T-helper 17 cell (primary cell): ENCODE measurements at regions not wholly inside any gene's neighbourhood (a gene's known extent, or its start where the extent isn't known, plus 50 kb on each side); places are given as distances from the start of the nearest gene placed in this dataset.
"Not testable (repeated sequence)": the region's sequence is repeated elsewhere in the genome, so short reads cannot be mapped to it uniquely, and the experiment has no call there.

Experiments
- ATAC-seq: fragments of 150-1000 bp; cut with Tn5 transposase; 2 replicates; pipeline ENCODE4 v1.10.0; 2021; ENCODE audit warnings: mild to moderate bottlenecking, moderate library complexity
- DNase-seq, 3 donors: peaks; one replicate each; pipeline versions ENCODE4 v3.0.0 to v3.0.0-alpha.2; 2020 to 2021
- H3K9me3 ChIP-seq: one replicate; pipeline ENCODE4 v1.7.0; 2013; ENCODE audit warnings: low read length, mild to moderate bottlenecking; ENCODE audit not compliant: control insufficient read depth, poor library complexity, severe bottlenecking
- H3K27ac Mint-ChIP-seq: one replicate; pipeline ENCODE4 v1.8.0; 2022; ENCODE audit warnings: mild to moderate bottlenecking, moderate library complexity, mixed read lengths
- H3K27me3 Mint-ChIP-seq: one replicate; pipeline ENCODE4 v1.8.0; 2022; ENCODE audit warnings: mixed read lengths
- H3K36me3 Mint-ChIP-seq: one replicate; pipeline ENCODE4 v1.8.0; 2022; ENCODE audit warnings: low read depth, mixed read lengths
- H3K4me1 Mint-ChIP-seq: one replicate; pipeline ENCODE4 v1.8.0; 2022; ENCODE audit warnings: mild to moderate bottlenecking, mixed read lengths
- H3K4me3 Mint-ChIP-seq: one replicate; pipeline ENCODE4 v1.8.0; 2022; ENCODE audit warnings: mild to moderate bottlenecking, moderate library complexity, mixed read lengths

DNA sequence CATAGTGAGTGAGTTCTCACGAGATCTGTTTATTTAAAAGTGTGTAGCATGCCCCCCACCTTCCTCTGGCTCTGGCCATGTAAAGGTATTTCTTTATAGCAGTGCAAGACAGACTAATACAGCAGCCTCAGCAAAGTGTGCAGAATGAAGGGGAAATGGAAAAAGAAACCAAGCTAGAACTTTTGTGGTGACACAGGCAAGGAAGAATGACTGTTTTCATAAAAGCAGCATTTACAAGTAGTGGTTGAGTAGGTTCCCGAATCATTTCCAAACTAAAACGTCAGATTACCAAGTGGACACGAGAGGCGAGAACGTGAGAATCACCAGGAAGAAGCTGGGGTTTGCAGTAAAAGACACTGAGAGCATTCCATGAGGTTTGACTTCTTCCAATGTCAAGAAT is 100.2 kb upstream of the AKAP13 start:
- peaks cover 7% of the 10 kb centered on the region for H3K4me1 Mint-ChIP-seq
- H3K36me3 Mint-ChIP-seq = peaks cover 2% of the 10 kb centered on the region
- ATAC-seq (no peak), DNase-seq (no peak)
- peaks cover 12% of the 10 kb centered on the region for H3K27me3 Mint-ChIP-seq
- H3K27ac Mint-ChIP-seq = no peak overlapping the region
- H3K4me3 Mint-ChIP-seq = no peak overlapping the region
- no peaks in the 10 kb centered on the region for H3K9me3 ChIP-seq

DNA sequence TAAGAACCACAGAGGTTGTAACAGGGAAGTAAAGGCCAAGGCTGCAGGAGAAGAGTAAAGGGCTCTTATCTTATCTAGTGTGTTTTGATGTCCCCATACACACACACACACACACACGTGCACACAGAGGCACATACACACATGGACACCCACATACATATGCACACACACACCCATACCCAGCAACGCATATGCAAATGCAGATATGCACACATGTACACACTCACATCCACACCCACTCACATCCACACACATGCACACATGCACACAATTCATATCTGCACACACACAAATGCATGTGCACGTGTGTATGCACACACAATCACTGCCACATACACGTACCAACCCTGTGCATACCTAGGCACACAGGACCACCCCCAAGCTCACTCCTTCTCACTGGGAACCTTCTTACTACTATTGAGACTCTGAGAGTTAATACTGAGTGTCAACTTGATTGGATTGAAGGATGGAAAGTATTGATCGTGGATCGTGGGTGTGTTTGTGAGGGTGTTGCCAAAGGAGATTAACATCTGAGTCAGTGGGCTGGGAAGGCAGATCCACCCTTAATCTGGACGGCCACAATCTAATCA is 99.0 kb upstream of the AKAP13 start:
- ATAC-seq (no peak), DNase-seq (no peak)
- Mint-ChIP-seq H3K4me3 (no peak overlapping the region), H3K36me3 (peaks cover 2% of the 10 kb centered on the region), H3K4me1 (peaks cover 7% of the 10 kb centered on the region), H3K27ac (no peak overlapping the region), H3K27me3 (peaks cover 12% of the 10 kb centered on the region)
- no peaks in the 10 kb centered on the region for H3K9me3 ChIP-seq

DNA sequence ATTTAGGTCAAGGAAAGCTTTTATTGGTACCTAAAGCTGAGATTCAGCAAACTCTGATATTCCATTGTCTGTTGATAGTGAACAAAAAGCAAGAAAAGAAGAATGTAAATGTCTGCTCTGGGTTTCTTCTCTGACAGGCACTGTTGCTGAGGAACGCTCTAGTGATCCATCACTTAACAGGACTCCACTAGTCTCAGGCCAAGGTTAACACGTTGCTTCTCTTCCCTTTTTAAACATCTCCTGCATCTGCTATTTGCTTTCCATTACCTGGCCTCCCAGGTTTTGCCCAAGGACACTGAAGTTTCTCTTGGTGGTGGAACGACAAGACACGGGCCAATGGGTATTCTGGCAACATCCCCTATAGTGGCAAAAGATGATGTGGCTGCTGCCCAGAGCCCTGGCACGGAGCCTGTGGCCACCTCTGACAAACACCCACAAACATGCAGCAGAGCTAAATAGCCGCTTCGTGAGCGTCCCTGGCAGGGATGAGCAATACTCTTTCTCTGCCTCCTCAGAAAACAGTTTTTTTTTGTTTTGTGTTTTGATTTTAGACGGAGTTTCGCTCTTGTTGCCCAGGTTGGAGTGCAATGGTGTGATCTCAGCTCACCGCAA is 97.8 kb upstream of the AKAP13 start:
- Mint-ChIP-seq H3K4me3 (no peak overlapping the region), H3K27ac (peak overlapping the region; percentile 14)
- ATAC-seq = no peak

GRCh38 chr15:85283815-85284214 is 96.6 kb upstream of the AKAP13 start:
- H3K4me1 Mint-ChIP-seq, ATAC-seq, H3K36me3 Mint-ChIP-seq: not testable (repeated sequence)

More for the DNA sequence above, 97.8 kb upstream of the AKAP13 start:
- no peaks in the 10 kb centered on the region for H3K9me3 ChIP-seq
- H3K4me1 Mint-ChIP-seq = peaks cover 7% of the 10 kb centered on the region
- peaks cover 15% of the 10 kb centered on the region for H3K27me3 Mint-ChIP-seq
- peaks cover 2% of the 10 kb centered on the region for H3K36me3 Mint-ChIP-seq
- DNase-seq = no peak

DNA sequence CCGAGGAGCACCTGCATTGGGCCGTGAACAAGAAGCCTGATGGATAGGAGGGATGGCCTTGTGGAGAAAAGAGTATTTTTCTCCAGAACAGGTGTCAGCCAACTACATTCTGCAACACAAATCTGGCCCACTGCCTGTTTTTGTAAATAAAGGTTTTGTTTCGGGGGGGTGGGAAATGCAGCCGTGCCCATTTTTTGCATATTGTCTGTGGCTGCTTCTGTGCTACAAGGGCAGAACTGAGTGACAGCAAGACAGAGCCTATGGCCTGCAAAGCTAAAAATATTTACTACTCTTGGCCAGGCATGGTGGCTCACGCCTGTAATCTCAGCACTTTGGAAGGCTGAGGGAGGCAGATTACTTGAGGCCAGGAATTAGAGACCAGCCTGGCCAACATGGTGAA is 95.9 kb upstream of the AKAP13 start:
- H3K4me3 Mint-ChIP-seq = no peak overlapping the region
- H3K27me3 Mint-ChIP-seq = peaks cover 17% of the 10 kb centered on the region

More at GRCh38 chr15:85283815-85284214, 96.6 kb upstream of the AKAP13 start:
- H3K9me3 ChIP-seq, H3K4me3 Mint-ChIP-seq, H3K27ac Mint-ChIP-seq, DNase-seq: not testable (repeated sequence)
- H3K27me3 Mint-ChIP-seq = peaks cover 12% of the 10 kb centered on the region

DNA sequence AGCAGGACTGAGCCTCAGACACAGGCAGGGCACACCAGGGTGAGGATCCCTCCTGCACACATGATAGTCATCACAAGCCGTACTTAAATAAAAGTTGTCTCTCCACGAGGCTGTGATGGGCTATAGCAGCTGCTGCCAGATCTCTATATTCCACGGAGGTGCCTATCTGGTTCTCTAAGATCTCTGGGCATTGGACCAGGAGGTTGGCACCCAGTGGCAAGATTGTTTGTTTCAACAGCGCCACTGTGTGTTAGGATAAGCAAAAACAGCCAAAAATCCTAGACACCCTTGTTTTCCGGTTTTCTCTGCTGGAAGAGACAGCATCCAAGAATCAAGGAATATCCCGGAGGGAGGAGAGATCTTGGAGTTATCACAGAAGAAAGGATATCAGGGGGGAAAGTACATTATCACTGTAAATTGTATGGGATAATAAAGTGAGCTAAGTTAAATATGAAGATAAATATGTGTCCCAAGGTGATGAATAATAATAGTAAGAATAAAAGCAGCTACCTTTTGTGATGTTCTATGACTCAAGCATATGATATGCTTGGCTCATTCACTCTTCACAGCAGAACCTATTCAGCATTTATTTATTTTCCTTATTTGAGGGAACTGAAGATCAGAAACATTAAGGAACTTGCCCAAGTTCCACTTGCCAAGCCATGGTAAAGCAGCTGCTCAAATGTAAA is 90.6 kb upstream of the AKAP13 start:
- H3K9me3 ChIP-seq = no peaks in the 10 kb centered on the region
- peaks cover 7% of the 10 kb centered on the region for H3K4me1 Mint-ChIP-seq
- ATAC-seq (peak; percentile 49), DNase-seq (no peak)
- H3K27me3 Mint-ChIP-seq = peaks cover 34% of the 10 kb centered on the region
- H3K27ac Mint-ChIP-seq = no peak overlapping the region
- H3K36me3 Mint-ChIP-seq = peaks cover 2% of the 10 kb centered on the region
- no peak overlapping the region for H3K4me3 Mint-ChIP-seq

More for the DNA sequence above, 95.9 kb upstream of the AKAP13 start:
- no peak for DNase-seq
- Mint-ChIP-seq H3K36me3 (peaks cover 2% of the 10 kb centered on the region), H3K4me1 (peaks cover 7% of the 10 kb centered on the region), H3K27ac (no peak overlapping the region)
- ATAC-seq = no peak
- no peaks in the 10 kb centered on the region for H3K9me3 ChIP-seq

- peaks cover 20% of the 10 kb centered on the region for H3K4me1 Mint-ChIP-seq
- H3K4me3 Mint-ChIP-seq, H3K36me3 Mint-ChIP-seq, ATAC-seq, DNase-seq, H3K27ac Mint-ChIP-seq, H3K9me3 ChIP-seq: not testable (repeated sequence)
- H3K27me3 Mint-ChIP-seq = peaks cover 28% of the 10 kb centered on the region
These were observed 87.8 kb upstream of the AKAP13 start for GRCh38 chr15:85292583-85292982.

- Mint-ChIP-seq H3K27me3 (peaks cover 6% of the 10 kb centered on the region), H3K36me3 (no peaks in the 10 kb centered on the region), H3K4me3 (peak overlapping the region; percentile 72), H3K4me1 (peaks cover 21% of the 10 kb centered on the region), H3K27ac (no peak overlapping the region)
- DNase-seq (peak; percentile 15 to 57 (median 25)), ATAC-seq (peak; percentile 99)
- H3K9me3 ChIP-seq = no peaks in the 10 kb centered on the region
These were observed 83.6 kb upstream of the AKAP13 start for GRCh38 chr15:85296615-85297402.

DNA sequence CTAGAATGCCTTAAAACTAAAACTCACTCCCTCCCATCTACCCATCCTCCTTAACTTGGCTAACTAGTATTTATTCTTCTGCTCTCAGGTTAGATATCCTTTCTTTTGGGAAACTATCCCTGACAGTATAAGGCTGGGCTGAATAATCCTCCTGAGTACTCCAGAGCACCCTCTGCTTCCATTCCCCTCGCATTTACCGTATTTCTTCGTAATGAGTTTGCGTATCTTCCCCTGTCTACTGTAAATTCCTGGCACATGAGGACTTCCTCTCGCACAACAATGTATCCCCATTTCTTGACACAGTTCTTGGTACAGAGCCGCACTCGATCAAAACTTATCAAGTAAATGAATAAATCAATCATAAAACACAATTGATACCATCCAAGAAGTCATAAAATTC is 82.9 kb upstream of the AKAP13 start:
- Mint-ChIP-seq H3K27ac (no peak overlapping the region), H3K36me3 (no peaks in the 10 kb centered on the region), H3K4me1 (peaks cover 17% of the 10 kb centered on the region), H3K27me3 (no peaks in the 10 kb centered on the region), H3K4me3 (peak overlapping the region; percentile 72)
- no peaks in the 10 kb centered on the region for H3K9me3 ChIP-seq
- no peak for DNase-seq
- ATAC-seq = no peak

- Mint-ChIP-seq H3K4me3 (no peak overlapping the region), H3K36me3 (no peaks in the 10 kb centered on the region), H3K27me3 (no peaks in the 10 kb centered on the region), H3K27ac (no peak overlapping the region), H3K4me1 (peaks cover 17% of the 10 kb centered on the region)
- ATAC-seq (no peak), DNase-seq (no peak)
- no peaks in the 10 kb centered on the region for H3K9me3 ChIP-seq
These were observed 82.0 kb upstream of the AKAP13 start for GRCh38 chr15:85298366-85298765.

- Mint-ChIP-seq H3K27ac (no peak overlapping the region), H3K4me1 (peaks cover 17% of the 10 kb centered on the region), H3K27me3 (no peaks in the 10 kb centered on the region), H3K36me3 (no peaks in the 10 kb centered on the region), H3K4me3 (no peak overlapping the region)
- DNase-seq (no peak), ATAC-seq (no peak)
- H3K9me3 ChIP-seq = no peaks in the 10 kb centered on the region
These were observed 81.5 kb upstream of the AKAP13 start for GRCh38 chr15:85298941-85299340.

GRCh38 chr15:85302271-85302670 is 78.1 kb upstream of the AKAP13 start:
- H3K27ac Mint-ChIP-seq = no peak overlapping the region
- no peaks in the 10 kb centered on the region for H3K36me3 Mint-ChIP-seq
- DNase-seq (no peak), ATAC-seq (no peak)
- H3K27me3 Mint-ChIP-seq = no peaks in the 10 kb centered on the region
- H3K9me3 ChIP-seq = no peaks in the 10 kb centered on the region
- peaks cover 6% of the 10 kb centered on the region for H3K4me1 Mint-ChIP-seq
- no peak overlapping the region for H3K4me3 Mint-ChIP-seq

- no peak overlapping the region for H3K27ac Mint-ChIP-seq
- H3K4me3 Mint-ChIP-seq = no peak overlapping the region
- ATAC-seq (no peak), DNase-seq (no peak)
- H3K27me3 Mint-ChIP-seq = no peaks in the 10 kb centered on the region
- H3K36me3 Mint-ChIP-seq = no peaks in the 10 kb centered on the region
- peaks cover 11% of the 10 kb centered on the region for H3K4me1 Mint-ChIP-seq
- H3K9me3 ChIP-seq = no peaks in the 10 kb centered on the region
These were observed 75.4 kb upstream of the AKAP13 start for GRCh38 chr15:85305050-85305449.
